K562 (cell line): ENCODE measurements at regions not wholly inside any gene's neighbourhood (a gene's known extent, or its start where the extent isn't known, plus 50 kb on each side); places are given as distances from the start of the nearest gene placed in this dataset.

Experiments
- CBX8 ChIP-seq: fragments of 200-600 bp; sonication (generic); IDR thresholded peaks from 2 replicates; pipeline ENCODE4 v1.6.1; 2012; ENCODE audit warnings: borderline replicate concordance, mixed run types, low read depth, mild to moderate bottlenecking, moderate library complexity, mixed read lengths, low read length, control low read depth, inconsistent platforms; ENCODE audit not compliant: poor library complexity, severe bottlenecking; ENCODE audit errors: extremely low read depth
- CHD7 ChIP-seq: fragments of 200-600 bp; sonication (generic); IDR thresholded peaks from one replicate; pipeline ENCODE4 v1.6.1; 2012; ENCODE audit warnings: mild to moderate bottlenecking, low read depth, low read length, inconsistent platforms
- GABPB1 ChIP-seq: sonication (generic); formaldehyde crosslinking; IDR thresholded peaks from 2 replicates; pipeline ENCODE4 v1.8.0; 2022; ENCODE audit warnings: mild to moderate bottlenecking, missing genetic modification reagents
- GATAD2B ChIP-seq: fragments of 450-650 bp; IDR thresholded peaks from 2 replicates; pipeline ENCODE4 v1.6.1; 2017; ENCODE audit warnings: mild to moderate bottlenecking, borderline replicate concordance
- GTF2E2 ChIP-seq: fragments of 200-800 bp; sonication (Bioruptor generic); IDR thresholded peaks from 2 replicates; pipeline ENCODE4 v1.6.1; 2016; ENCODE audit warnings: missing genetic modification characterization, missing compliant biosample characterization
- HSF4 ChIP-seq: fragments of 250-450 bp; sonication (Bioruptor Pico); IDR thresholded peaks from 2 replicates; pipeline ENCODE4 v2.1.2; 2022; ENCODE audit warnings: mild to moderate bottlenecking, moderate library complexity, borderline replicate concordance
- MBD1 ChIP-seq: fragments of 250-450 bp; sonication (Bioruptor Pico); IDR thresholded peaks from 2 replicates; pipeline ENCODE4 v1.8.0; 2022; ENCODE audit warnings: inconsistent platforms
- NFATC3 ChIP-seq: fragments of 450-650 bp; IDR thresholded peaks from 2 replicates; pipeline ENCODE4 v1.6.1; 2017; ENCODE audit warnings: mild to moderate bottlenecking
- NONO ChIP-seq, 2 experiments: fragments of 200-400 bp in 1 of 2; fragments of 450-650 bp in 1 of 2; formaldehyde crosslinking in 1 of 2; IDR thresholded peaks; 2 replicates each; pipeline ENCODE4 v1.6.1; 2017; ENCODE audit warnings: low read depth in 2 of 2, mild to moderate bottlenecking in 2 of 2, moderate library complexity in 2 of 2, low read length in 1 of 2
- PREB ChIP-seq: sonication (generic); formaldehyde crosslinking; IDR thresholded peaks from 2 replicates; pipeline ENCODE4 v1.8.1; 2023; ENCODE audit warnings: mild to moderate bottlenecking, missing genetic modification reagents
- TAL1 ChIP-seq: fragments of 450-650 bp; IDR thresholded peaks from 2 replicates; pipeline ENCODE4 v1.6.1; 2016; ENCODE audit warnings: mild to moderate bottlenecking
- ZNF121 ChIP-seq: sonication (generic); formaldehyde crosslinking; conservative IDR thresholded peaks from 2 replicates; pipeline ENCODE4 v1.8.0; 2022; ENCODE audit warnings: missing genetic modification reagents
- ZNF354B ChIP-seq: fragments of 250-450 bp; sonication (Bioruptor Pico); IDR thresholded peaks from 2 replicates; pipeline ENCODE4 v1.4.0; 2020
- ZNF561 ChIP-seq: fragments of 450-650 bp; formaldehyde crosslinking; conservative IDR thresholded peaks from 2 replicates; pipeline ENCODE4 v1.4.0; 2020; ENCODE audit warnings: mild to moderate bottlenecking, moderate library complexity
- ZSCAN29 ChIP-seq: fragments of 450-650 bp; IDR thresholded peaks from 2 replicates; pipeline ENCODE4 v1.6.1; 2017

- no peak for TF ChIP-seq CHD7
- peak; percentile 94 for TF ChIP-seq TAL1
- no peak for TF ChIP-seq GTF2E2 (tag)
- TF ChIP-seq GABPB1: no peak
- no peak for TF ChIP-seq PREB (CRISPR knock-in tag)
- TF ChIP-seq NONO (IDR thresholded peaks at IDR 0.05; ENCODE audit: low read depth in 2 of 2, low read length in 1 of 2): no peak
- no peak for TF ChIP-seq ZNF121 (CRISPR knock-in tag)
- no peak for TF ChIP-seq MBD1
- TF ChIP-seq CBX8: no peak
- no peak for TF ChIP-seq ZSCAN29
- no peak for TF ChIP-seq GATAD2B
- TF ChIP-seq NFATC3: no peak
- TF ChIP-seq HSF4: no peak
- TF ChIP-seq ZNF354B: no peak
- no peak for TF ChIP-seq ZNF561 (CRISPR knock-in tag)
These were observed 535.6 kb upstream of the MEF2C start (continued) for GRCh38 chr5:89418407-89419085.
